GM03348 (cell line): ENCODE measurements at regions not wholly inside any gene's neighbourhood (a gene's known extent, or its start where the extent isn't known, plus 50 kb on each side); places are given as distances from the start of the nearest gene placed in this dataset.

Experiments
- DNase-seq: peaks from one replicate; pipeline ENCODE4 v3.0.0; 2012; ENCODE audit warnings: low spot score

DNA sequence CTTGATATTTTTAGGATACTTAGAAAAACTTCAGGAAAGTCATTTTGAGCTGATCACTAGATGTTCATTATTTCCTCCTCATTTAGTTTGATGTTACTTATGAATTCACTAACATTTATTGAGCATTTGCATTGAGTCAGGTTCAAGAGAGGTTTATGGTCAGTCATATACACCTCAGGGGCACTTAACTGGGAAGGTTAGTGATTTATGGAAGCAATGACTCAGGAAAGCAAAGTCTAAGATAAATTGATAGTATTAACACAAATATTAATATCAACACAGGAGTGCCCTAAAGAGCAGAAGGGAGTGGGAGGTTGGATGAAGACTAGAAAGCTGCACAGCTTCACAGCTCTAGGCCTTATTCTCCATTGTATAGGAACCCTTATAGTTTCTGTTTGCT, 177.0 kb upstream of the TNFAIP3 start:
- no peak for DNase-seq

DNA sequence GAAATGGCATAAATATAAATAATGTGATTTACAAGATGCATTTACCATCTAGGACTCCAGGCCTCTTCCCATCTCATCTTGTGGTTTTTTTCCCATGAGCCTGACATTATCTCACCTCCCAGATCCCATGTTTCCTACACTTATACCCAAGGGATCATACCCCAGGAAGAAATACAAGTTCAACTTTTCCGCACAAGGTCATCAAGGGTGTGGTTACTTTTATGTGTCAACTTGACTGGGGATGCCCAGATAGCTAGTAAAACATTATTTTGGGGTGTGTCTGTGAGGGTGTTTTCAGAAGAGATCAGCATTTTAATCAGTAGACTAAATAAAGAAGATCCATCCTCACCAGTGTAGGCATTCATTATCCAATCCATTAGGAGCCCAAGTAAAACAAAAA, 176.3 kb upstream of the TNFAIP3 start:
- no peak for DNase-seq

- no peak for DNase-seq
These were observed 174.8 kb upstream of the TNFAIP3 start for GRCh38 chr6:137692308-137692707.

DNA sequence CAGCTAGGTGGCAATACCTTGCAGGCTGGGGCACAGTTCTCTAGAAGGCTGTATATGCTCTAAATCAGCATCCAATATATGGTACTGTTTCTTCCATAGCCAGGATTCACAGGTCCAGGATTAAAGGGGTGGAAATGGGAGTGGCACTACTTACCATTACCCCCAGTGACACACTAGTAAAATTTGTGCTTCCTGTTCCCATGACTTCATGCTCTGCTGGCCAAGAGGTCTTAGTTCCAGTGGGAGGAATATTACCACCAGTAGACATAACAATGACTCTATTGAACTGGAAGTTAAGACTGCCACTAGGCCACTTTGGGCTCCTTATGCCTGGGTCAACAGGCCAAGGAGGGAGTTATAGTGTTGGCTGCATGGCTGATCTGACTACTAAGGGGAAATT, 174.3 kb upstream of the TNFAIP3 start:
- DNase-seq = no peak

- no peak for DNase-seq
These were observed 173.3 kb upstream of the TNFAIP3 start for GRCh38 chr6:137693711-137694110.

DNA sequence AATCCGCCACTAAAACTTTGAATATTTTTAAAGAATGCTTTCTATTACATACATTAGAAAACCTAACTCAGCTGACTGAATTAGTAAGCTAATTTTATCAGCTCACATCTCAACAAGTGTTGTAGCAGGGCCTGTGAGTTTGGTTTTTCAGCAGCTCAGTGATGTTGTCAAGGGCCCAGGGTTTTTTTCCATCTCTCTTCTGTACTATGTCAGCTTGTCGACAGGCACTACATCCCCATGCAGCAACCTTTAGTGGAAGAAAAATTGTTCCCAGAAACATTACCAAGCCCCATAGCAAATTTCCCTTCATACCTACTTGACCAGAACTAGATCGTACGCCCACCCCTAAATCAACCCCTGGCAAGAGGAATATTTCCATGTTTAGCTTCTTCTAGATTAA, 170.3 kb upstream of the TNFAIP3 start:
- DNase-seq = no peak

- DNase-seq = peak; percentile 53
These were observed 169.7 kb upstream of the TNFAIP3 start for GRCh38 chr6:137697267-137697938.

GRCh38 chr6:137698636-137699030, 168.4 kb upstream of the TNFAIP3 start:
- DNase-seq = no peak

- peak; percentile 19 for DNase-seq
These were observed 167.9 kb upstream of the TNFAIP3 start for GRCh38 chr6:137699031-137699683.

GRCh38 chr6:137700161-137700560, 166.9 kb upstream of the TNFAIP3 start:
- no peak for DNase-seq

- no peak for DNase-seq
These were observed 166.1 kb upstream of the TNFAIP3 start for GRCh38 chr6:137700751-137701477.

DNA sequence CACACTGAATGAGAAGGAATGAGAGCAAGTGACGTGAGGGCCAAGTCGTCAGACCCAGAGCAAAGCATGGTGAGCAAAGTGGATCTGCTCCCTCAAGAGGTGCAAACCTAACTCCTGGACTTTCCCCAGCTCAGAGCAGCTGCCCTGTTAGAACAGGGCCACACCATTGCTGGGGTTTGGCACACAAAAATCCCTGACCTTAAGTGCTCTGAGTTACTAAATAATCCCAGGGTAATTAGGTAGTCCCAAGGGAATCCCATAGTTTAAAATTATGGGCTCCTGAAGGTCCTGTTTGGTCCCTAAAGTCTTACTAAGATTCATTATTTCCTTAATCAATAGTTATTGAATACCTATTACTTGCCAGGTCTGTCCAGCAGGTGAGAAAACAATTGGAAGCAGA, 165.1 kb upstream of the TNFAIP3 start:
- DNase-seq = no peak

GRCh38 chr6:137702791-137703424, 164.2 kb upstream of the TNFAIP3 start:
- DNase-seq = no peak

- DNase-seq = no peak
These were observed 162.3 kb upstream of the TNFAIP3 start for GRCh38 chr6:137704802-137705159.

DNA sequence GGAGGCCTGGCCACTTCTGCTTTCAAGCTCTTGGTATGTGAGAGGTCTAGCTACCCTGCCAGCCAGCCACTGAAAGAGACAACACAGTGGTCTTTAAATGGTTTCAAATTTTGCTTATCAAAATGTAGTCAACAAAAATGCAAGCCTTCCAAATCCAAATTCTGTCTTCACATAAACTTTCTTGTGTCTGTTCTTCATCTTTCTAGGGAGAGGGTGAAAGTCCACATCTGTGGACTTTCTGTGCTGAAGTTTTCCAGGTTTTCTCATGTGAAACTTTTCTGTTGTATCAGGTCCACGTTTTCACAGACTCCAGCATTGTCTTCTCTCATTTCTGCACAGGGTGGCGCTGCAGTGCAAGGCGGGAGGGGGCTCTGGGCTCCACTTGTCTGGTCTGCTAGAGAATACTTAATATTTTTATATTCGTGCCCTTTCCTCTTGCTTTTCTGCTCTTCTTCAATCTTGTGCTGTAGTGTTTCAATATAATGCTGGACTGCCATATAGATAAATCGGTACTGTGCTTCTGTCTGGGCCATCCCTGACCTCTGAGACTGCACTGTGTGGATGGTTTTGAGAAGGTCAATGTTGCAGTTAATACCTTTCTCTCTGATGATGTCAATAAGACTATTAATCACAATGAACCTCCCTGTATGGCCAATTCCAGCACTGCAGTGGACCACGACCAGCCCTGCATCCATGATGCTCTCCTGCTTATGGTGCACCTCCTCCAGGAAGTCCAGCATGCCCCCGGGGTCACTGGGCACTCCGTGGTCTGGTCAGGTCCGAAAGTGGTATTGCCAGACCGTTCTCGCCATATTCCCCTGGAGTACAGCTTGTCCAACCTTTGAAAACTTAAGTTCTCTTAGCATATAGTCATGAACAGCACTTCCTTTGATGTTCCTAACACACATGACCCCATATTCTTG, 161.6 kb upstream of the TNFAIP3 start:
- peak; percentile 82 for DNase-seq

GRCh38 chr6:137706083-137706750, 160.8 kb upstream of the TNFAIP3 start:
- DNase-seq = no peak

DNA sequence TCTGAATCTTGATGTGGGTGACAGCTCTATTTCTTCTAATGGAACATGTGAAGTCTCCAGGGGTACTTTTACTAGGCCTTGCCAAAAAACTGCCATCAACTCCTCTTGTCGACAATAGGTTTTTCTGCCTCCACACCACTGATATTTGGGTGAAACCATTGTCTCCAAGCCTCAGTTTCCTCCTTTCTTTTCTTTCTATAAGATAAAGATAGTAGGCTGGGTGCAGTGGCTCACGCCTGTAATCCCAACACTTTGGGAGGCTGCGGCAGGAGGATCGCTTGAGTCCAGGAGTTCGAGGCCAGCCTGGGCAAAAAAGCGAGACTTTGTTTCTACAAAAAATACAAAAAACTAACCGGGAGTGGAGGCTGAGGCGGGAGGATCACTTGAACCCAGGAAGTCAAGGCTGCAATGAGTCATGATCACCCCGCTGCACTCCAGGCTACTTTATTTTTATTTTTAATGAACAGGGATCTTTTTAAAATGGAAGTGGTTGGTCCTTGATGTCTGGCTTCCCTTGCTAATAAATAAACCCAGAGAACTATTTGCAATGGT, 159.9 kb upstream of the TNFAIP3 start:
- no peak for DNase-seq

DNA sequence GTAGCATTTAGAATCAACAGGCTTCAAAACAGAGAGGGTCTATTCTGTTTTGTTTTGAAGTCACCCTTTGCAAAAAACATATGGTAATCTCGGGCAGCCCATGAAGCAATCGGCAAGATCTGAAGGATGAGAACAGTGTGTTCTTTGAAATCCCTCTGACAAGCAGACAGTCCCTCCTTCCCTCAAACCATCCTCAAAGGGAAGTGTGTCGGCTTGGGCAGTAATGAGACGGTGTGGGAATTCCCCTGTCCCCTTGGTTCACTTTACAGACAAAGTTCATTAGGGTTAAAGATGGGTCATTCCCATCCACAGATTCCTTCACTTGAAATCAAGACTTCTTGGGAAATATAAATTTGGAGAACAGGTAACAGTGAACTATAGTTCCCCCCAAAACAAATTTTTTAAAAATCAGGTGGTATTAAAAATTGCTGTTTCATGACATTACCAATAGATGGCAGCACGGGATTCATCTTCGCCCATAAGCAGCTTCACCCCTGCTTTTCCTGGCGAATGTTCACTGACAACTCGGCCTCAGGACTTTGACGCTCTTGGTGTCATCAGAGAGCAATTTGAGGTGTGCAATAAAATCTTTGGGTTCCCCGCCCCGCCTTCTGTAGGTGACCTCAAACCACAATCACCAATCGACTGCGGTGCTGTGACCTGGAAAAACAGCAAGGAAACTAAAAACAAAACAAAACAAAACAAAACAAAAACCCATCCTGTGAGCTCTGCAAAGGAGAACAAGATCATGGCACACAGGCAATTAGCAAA, 159.3 kb upstream of the TNFAIP3 start:
- peak; percentile 78 for DNase-seq

DNA sequence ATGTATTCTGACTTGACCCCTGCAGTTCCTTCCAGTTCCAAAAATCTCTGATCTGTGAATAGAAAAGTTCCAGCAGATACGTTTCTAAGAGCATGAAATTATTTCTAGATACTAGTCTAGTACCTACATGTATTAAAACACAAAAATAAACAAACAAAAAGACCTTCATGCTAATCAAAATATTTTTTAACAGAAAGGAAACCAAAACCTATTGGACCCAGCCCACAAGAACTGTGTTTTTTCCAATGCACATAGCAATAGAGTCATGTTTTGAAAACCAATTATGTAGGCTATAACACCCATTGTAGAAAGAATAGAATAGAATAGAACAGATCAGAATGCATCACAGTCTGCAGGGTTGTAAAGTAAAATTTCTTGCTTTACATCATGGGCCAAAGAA, 158.6 kb upstream of the TNFAIP3 start:
- DNase-seq = no peak
